T-helper 2 cell treated with Interferon-gamma antibody and Interleukin-4, amounts not matched to agents 5 μg/mL and 100 μg/mL, for 36 hours (primary cell): ENCODE measurements at regions not wholly inside any gene's neighbourhood (a gene's known extent, or its start where the extent isn't known, plus 50 kb on each side); places are given as distances from the start of the nearest gene placed in this dataset.

Source experiments
- DNase-seq: peaks from one replicate; pipeline ENCODE4 v3.0.0; 2021; ENCODE audit warnings: low spot score
- H3K27ac Mint-ChIP-seq: one replicate; pipeline ENCODE4 v1.8.0; 2021; ENCODE audit warnings: mild to moderate bottlenecking, mixed read lengths
- H3K27me3 Mint-ChIP-seq: one replicate; pipeline ENCODE4 v1.8.0; 2021; ENCODE audit warnings: low read depth, mixed read lengths
- H3K36me3 Mint-ChIP-seq: one replicate; pipeline ENCODE4 v1.8.0; 2021; ENCODE audit warnings: low read depth, mixed read lengths
- H3K4me1 Mint-ChIP-seq: one replicate; pipeline ENCODE4 v1.8.0; 2021; ENCODE audit warnings: low read depth, mixed read lengths
- H3K4me3 Mint-ChIP-seq: one replicate; pipeline ENCODE4 v1.8.0; 2022; ENCODE audit warnings: mild to moderate bottlenecking, moderate library complexity, mixed read lengths
- H3K9me3 Mint-ChIP-seq: one replicate; pipeline ENCODE4 v1.8.0; 2021; ENCODE audit warnings: mixed read lengths

- no peak for DNase-seq
- Mint-ChIP-seq H3K27me3 (no peaks in the 10 kb centered on the region), H3K4me1 (no peaks in the 10 kb centered on the region), H3K27ac (no peak overlapping the region), H3K36me3 (no peaks in the 10 kb centered on the region), H3K9me3 (no peaks in the 10 kb centered on the region), H3K4me3 (no peak overlapping the region)
Measured at GRCh38 chr18:73461038-73461779, 593.4 kb upstream of the NETO1 start.

- DNase-seq, result no peak
- no peaks in the 10 kb centered on the region for H3K4me1 Mint-ChIP-seq
- no peaks in the 10 kb centered on the region for H3K9me3 Mint-ChIP-seq
- H3K27ac Mint-ChIP-seq, result no peak overlapping the region
- no peak overlapping the region for H3K4me3 Mint-ChIP-seq
- H3K36me3 Mint-ChIP-seq, result no peaks in the 10 kb centered on the region
- no peaks in the 10 kb centered on the region for H3K27me3 Mint-ChIP-seq
Measured at GRCh38 chr18:73458186-73458964, 590.6 kb upstream of the NETO1 start.

GRCh38 chr18:73456643-73457042 is 588.9 kb upstream of the NETO1 start:
- no peak for DNase-seq
- Mint-ChIP-seq H3K27ac (no peak overlapping the region), H3K4me3 (no peak overlapping the region), H3K36me3 (no peaks in the 10 kb centered on the region), H3K27me3 (no peaks in the 10 kb centered on the region), H3K9me3 (no peaks in the 10 kb centered on the region), H3K4me1 (no peaks in the 10 kb centered on the region)

GRCh38 chr18:73452866-73453265 is 585.1 kb upstream of the NETO1 start:
- peaks cover 9% of the 10 kb centered on the region for H3K9me3 Mint-ChIP-seq
- no peaks in the 10 kb centered on the region for H3K27me3 Mint-ChIP-seq
- no peaks in the 10 kb centered on the region for H3K4me1 Mint-ChIP-seq
- H3K27ac Mint-ChIP-seq, result no peak overlapping the region
- H3K4me3 Mint-ChIP-seq, result no peak overlapping the region
- no peaks in the 10 kb centered on the region for H3K36me3 Mint-ChIP-seq
- DNase-seq, result no peak

- Mint-ChIP-seq H3K4me1 (no peaks in the 10 kb centered on the region), H3K4me3 (no peak overlapping the region), H3K27ac (no peak overlapping the region), H3K27me3 (no peaks in the 10 kb centered on the region), H3K36me3 (no peaks in the 10 kb centered on the region), H3K9me3 (peaks cover 9% of the 10 kb centered on the region)
- no peak for DNase-seq
Measured at GRCh38 chr18:73446502-73446901, 578.7 kb upstream of the NETO1 start.

- DNase-seq, result no peak
- Mint-ChIP-seq H3K27ac (no peak overlapping the region), H3K36me3 (no peaks in the 10 kb centered on the region), H3K27me3 (no peaks in the 10 kb centered on the region), H3K4me3 (no peak overlapping the region), H3K9me3 (no peaks in the 10 kb centered on the region), H3K4me1 (no peaks in the 10 kb centered on the region)
Measured at GRCh38 chr18:73431620-73432019, 563.8 kb upstream of the NETO1 start.

GRCh38 chr18:73421010-73421409 is 553.2 kb upstream of the NETO1 start:
- Mint-ChIP-seq H3K36me3 (no peaks in the 10 kb centered on the region), H3K27me3 (no peaks in the 10 kb centered on the region), H3K4me1 (no peaks in the 10 kb centered on the region), H3K27ac (no peak overlapping the region), H3K9me3 (peaks cover 10% of the 10 kb centered on the region), H3K4me3 (no peak overlapping the region)
- DNase-seq, result no peak

- no peak overlapping the region for H3K4me3 Mint-ChIP-seq
- DNase-seq, result no peak
- H3K4me1 Mint-ChIP-seq, result no peaks in the 10 kb centered on the region
- H3K9me3 Mint-ChIP-seq, result peaks cover 10% of the 10 kb centered on the region
- no peaks in the 10 kb centered on the region for H3K36me3 Mint-ChIP-seq
- no peak overlapping the region for H3K27ac Mint-ChIP-seq
- H3K27me3 Mint-ChIP-seq, result no peaks in the 10 kb centered on the region
Measured at GRCh38 chr18:73419531-73419930, 551.7 kb upstream of the NETO1 start.

GRCh38 chr18:73414598-73414997 is 546.8 kb upstream of the NETO1 start:
- no peak overlapping the region for H3K27ac Mint-ChIP-seq
- H3K4me3 Mint-ChIP-seq, result no peak overlapping the region
- DNase-seq, result no peak
- H3K9me3 Mint-ChIP-seq, result peaks cover 10% of the 10 kb centered on the region
- H3K36me3 Mint-ChIP-seq, result no peaks in the 10 kb centered on the region
- no peaks in the 10 kb centered on the region for H3K27me3 Mint-ChIP-seq
- no peaks in the 10 kb centered on the region for H3K4me1 Mint-ChIP-seq

- Mint-ChIP-seq H3K4me1 (no peaks in the 10 kb centered on the region), H3K27me3 (no peaks in the 10 kb centered on the region), H3K9me3 (peaks cover 10% of the 10 kb centered on the region), H3K27ac (no peak overlapping the region), H3K36me3 (no peaks in the 10 kb centered on the region), H3K4me3 (no peak overlapping the region)
- DNase-seq, result no peak
Measured at GRCh38 chr18:73414069-73414468, 546.3 kb upstream of the NETO1 start.

- H3K4me3 Mint-ChIP-seq, result no peak overlapping the region
- no peaks in the 10 kb centered on the region for H3K4me1 Mint-ChIP-seq
- no peaks in the 10 kb centered on the region for H3K9me3 Mint-ChIP-seq
- no peaks in the 10 kb centered on the region for H3K36me3 Mint-ChIP-seq
- H3K27ac Mint-ChIP-seq, result no peak overlapping the region
- no peaks in the 10 kb centered on the region for H3K27me3 Mint-ChIP-seq
- no peak for DNase-seq
Measured at GRCh38 chr18:73409242-73409641, 541.5 kb upstream of the NETO1 start.

- Mint-ChIP-seq H3K27me3 (no peaks in the 10 kb centered on the region), H3K4me3 (no peak overlapping the region), H3K9me3 (no peaks in the 10 kb centered on the region), H3K4me1 (no peaks in the 10 kb centered on the region), H3K27ac (no peak overlapping the region), H3K36me3 (no peaks in the 10 kb centered on the region)
- no peak for DNase-seq
Measured at GRCh38 chr18:73408469-73408868, 540.7 kb upstream of the NETO1 start.

GRCh38 chr18:73407506-73407905 is 539.7 kb upstream of the NETO1 start:
- no peaks in the 10 kb centered on the region for H3K4me1 Mint-ChIP-seq
- no peak overlapping the region for H3K27ac Mint-ChIP-seq
- no peak overlapping the region for H3K4me3 Mint-ChIP-seq
- no peaks in the 10 kb centered on the region for H3K27me3 Mint-ChIP-seq
- H3K36me3 Mint-ChIP-seq, result no peaks in the 10 kb centered on the region
- DNase-seq, result no peak
- H3K9me3 Mint-ChIP-seq, result no peaks in the 10 kb centered on the region

- Mint-ChIP-seq H3K36me3 (no peaks in the 10 kb centered on the region), H3K27me3 (no peaks in the 10 kb centered on the region), H3K4me3 (no peak overlapping the region), H3K4me1 (no peaks in the 10 kb centered on the region), H3K9me3 (no peaks in the 10 kb centered on the region), H3K27ac (no peak overlapping the region)
- no peak for DNase-seq
Measured at GRCh38 chr18:73384246-73384645, 516.5 kb upstream of the NETO1 start.

GRCh38 chr18:73381699-73382036 is 513.9 kb upstream of the NETO1 start:
- Mint-ChIP-seq H3K27ac (no peak overlapping the region), H3K9me3 (no peaks in the 10 kb centered on the region), H3K4me3 (no peak overlapping the region), H3K4me1 (no peaks in the 10 kb centered on the region), H3K27me3 (no peaks in the 10 kb centered on the region), H3K36me3 (no peaks in the 10 kb centered on the region)
- no peak for DNase-seq
